NCI-H774 (cell line): ENCODE measurements at regions not wholly inside any gene's neighbourhood (a gene's known extent, or its start where the extent isn't known, plus 50 kb on each side); places are given as distances from the start of the nearest gene placed in this dataset.

ENCODE experiments used
- DNase-seq: peaks from one replicate; lab custom pipeline; 2025; lab: John Stamatoyannopoulos, UW

DNA sequence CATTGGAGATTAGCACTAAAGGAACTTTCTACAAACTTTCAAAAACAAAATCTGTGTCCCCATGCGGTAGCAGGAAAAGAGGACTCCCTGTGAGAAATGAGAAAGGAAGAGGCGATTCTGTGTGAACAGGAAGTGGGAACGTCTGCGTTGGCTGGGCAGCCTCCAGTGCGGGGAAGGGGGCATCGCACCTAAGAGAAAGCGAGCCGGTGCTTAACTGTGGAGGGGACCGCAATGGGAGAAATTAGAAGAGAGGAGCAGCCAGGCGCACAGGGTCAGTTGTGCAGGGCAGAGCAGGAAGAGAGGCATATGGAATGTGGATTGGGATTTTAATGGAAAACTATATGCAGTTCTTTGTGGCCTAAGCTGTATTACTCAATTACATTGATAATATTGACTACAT is 77.4 kb upstream of the DOCK9 start:
- DNase-seq, result no peak

- DNase-seq, result no peak
These were observed 77.9 kb upstream of the DOCK9 start for GRCh38 chr13:99055735-99056134.

DNA sequence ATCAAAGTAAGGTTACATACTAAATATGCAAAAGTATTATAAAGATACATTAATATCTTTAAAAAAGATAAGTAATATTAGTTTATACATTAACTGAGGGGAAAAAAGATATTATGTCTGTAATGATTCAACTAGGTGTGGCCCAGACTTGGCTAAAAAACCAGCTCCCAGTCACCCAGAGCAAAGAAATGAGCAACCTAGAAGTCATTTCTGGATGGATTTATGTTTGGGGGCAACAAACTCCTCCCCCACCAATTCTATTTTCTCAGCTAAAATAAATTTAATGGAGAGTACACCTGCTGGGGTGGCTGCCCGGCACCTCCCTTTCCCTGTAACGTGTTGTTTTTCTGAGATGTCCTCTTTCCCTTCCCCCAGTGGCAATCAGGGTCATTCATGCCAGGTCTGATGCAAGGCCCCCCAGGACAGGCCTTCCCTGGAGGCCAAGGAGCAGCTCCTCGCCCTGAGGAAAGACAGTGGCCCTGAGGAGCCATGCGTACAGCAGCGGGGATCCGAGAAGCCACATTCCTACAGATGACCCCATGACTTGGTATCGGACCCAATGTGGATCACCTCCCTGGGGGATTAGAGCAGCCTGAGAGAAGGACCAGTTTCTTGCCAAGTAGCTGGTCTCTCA is 78.6 kb upstream of the DOCK9 start:
- DNase-seq, result no peak

DNA sequence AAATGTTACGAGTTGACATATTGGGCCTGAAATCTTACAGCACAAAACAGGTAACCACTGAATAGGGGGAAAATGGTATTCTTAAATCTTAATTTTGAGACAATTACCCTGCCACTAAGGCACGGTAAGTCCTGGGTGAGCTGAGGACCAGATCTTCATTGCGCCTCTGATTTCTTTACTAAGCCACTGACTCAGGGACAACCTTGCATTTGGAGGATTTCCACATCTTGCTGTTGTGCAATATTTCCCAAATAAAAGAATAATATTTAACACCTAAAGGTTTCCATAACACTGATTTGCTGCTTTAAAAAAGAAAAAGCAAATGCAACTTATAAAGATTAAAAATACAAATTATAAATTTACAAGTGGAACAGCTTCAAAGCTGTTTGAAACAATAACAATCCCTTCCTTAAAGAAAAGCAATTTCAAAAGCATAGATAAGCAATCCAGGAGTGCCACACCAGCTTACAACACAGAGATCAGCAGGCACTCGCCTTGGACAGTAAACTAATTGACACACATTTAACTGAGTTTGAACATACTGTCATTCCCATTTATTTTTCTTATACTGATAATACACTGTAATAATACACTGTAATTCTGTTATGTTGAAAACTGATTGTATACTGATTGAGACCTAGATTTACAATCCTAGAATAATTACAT is 79.6 kb upstream of the DOCK9 start:
- no peak for DNase-seq

GRCh38 chr13:99058527-99059495 is 80.9 kb upstream of the DOCK9 start:
- no peak for DNase-seq

- DNase-seq, result no peak
These were observed 81.7 kb upstream of the DOCK9 start for GRCh38 chr13:99059498-99060075.

GRCh38 chr13:99061411-99061810 is 83.5 kb upstream of the DOCK9 start:
- DNase-seq, result no peak

DNA sequence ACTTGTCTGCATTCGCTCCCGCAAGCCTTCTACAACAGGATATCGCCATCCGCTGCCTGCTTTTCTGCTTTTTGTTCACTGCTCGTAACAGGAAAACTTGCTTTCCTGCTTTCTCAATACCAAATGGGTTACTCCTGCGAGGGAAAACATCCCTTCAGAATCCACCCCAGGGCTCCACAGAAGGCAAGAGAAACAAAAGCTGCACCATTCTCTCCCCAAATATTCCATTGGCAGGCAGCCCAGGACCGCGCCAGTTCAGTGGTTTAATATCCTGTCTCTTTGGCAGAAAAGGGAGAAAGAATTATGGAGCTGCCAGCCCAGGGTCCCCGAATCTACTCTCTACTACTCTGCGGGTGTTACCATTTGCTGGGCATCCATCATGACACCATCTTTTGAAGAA is 84.7 kb upstream of the DOCK9 start:
- no peak for DNase-seq

DNA sequence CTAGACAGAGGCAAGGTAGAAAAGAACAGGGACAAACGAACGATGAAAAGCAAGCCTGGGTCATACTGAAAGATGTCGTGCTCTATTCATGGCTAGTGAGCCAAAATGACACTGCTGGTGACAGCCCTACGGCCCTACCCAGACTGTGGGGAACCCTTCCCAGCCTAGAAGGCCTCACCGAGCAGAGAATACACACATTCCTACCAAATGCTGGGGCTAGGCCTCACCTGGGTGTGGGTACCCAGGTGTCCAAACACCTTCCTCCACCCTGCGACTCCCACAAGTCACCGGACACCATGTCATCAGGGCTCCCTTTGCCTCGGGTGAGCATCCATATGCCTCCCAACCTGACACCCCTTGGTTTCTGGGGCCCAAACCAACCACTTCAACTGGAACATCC is 85.3 kb upstream of the DOCK9 start:
- no peak for DNase-seq

DNA sequence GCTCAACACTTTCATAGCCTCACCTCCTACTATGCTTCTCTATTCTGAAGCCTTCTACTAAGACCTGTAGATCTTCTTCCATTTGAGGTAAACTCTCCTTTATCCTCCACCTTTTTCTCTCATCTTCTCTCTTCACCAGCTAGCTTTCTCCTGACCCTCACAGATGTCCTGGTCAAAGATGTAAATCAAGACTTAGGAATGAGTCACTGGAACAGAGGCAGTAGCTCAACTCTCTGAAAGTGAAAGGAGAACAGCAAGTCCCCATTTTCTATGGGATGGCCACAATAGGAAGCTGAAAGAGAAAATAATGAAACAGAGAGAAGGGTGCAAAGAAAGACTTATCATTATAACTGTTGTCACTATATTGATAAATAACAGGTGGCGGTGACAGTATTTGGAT is 86.1 kb upstream of the DOCK9 start:
- DNase-seq, result no peak

- DNase-seq, result no peak
These were observed 86.9 kb upstream of the DOCK9 start for GRCh38 chr13:99064624-99065234.

- DNase-seq, result no peak
These were observed 87.6 kb upstream of the DOCK9 start for GRCh38 chr13:99065235-99066015.

- no peak for DNase-seq
These were observed 88.4 kb upstream of the DOCK9 start for GRCh38 chr13:99066219-99066618.

DNA sequence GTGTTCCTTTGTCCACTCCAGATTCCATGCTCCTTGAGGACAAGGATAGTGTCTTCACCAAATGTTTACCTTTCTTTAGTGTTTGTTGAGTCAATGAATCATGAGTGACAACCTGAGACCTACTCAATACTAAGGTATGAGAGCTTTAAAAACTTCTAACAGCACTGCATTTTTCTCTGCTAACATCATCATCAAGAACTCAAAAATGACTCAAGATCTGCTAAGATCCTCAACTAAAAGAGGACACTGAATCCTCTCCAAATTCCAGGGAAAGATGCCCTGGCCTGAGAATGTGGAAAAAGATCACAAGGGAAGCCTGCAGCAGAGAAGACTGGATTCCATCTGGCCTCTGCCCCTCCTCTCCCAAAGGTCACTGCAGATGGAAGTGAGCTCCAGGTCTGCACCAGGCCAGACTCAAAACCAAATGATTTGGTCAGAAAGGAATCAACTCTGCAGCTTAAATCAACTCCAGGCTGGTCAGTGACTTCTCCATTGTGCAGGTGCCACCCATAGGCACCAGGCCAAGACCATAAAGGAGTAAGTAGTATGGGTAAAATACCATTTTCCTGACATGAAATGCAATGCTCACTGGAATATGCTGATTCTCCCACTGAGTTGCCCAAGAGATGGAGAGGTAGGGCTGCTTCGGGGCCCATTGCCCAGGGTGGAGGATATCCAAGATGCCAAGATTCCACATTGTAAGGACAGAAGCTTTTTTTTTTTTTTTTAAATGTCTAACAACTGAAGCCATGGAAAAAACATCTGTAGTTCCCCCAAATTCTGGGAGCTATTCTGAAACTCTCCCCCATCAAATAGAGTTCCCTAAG is 89.5 kb upstream of the DOCK9 start:
- no peak for DNase-seq

DNA sequence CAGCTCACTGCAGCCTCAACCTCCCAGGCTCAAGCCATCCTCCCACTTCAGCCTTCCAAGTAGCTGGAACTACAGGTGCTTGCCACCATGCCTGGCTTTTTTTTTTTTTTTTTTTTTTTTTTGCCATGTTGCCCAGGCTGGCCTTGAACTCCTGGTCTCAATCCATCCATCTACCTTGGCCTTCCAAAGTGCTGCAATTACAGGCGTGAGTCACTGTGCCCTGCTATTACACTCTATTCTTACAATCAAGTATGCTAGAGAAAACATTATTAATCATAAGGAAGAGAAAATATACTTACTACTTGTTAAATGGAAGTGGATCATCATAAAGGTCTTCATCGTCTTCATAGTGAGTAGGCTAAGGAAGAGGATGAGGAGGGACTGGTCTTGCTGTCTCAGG is 93.3 kb upstream of the DOCK9 start:
- DNase-seq, result no peak

GRCh38 chr13:99071666-99072065 is 93.8 kb upstream of the DOCK9 start:
- no peak for DNase-seq

- DNase-seq, result no peak
These were observed 94.5 kb upstream of the DOCK9 start for GRCh38 chr13:99072356-99072755.

DNA sequence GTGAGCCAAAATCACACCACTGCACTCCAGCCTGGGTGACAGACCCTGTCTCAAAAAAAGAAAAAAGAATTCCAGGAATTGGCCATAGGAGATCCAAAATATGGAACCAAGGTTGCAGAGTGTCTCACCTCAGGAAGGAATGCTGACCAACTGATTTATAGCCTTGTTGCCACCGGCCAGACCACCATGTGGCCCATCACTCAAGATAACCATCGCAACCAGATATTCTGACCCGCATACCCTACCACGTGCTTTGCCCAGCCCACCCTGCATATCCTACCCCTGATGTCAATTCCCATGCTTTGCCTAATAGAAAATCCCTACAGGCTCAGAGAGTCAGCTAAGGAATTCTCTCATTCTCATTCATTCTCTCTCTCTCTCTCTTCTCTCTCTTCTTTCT is 95.1 kb upstream of the DOCK9 start:
- DNase-seq, result no peak

DNA sequence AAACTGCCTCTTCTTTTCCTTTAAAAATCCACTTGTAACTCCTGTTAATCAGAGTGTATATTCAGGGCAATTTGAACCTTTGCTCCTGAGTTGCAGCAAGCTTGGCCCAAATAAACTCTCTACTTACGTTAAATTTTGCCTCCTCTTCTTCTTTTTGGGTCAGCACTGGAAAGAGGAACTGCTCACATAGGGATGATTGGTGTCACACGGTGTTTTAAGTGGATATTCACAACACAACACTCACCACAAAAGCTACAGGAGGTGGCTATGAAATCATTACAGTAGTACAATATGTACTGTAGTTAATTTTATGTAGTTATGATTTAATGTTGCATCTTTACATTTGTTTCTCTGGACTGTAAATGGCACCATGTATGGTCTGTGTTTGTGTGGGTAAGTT is 96.8 kb upstream of the DOCK9 start:
- no peak for DNase-seq
